ENCODE measurements at regions not wholly inside any gene's neighbourhood (a gene's known extent, or its start where the extent isn't known, plus 50 kb on each side); places are given as distances from the start of the nearest gene placed in this dataset.

- DNase-seq (ENCODE audit: low spot score) = no peak
Observed at GRCh38 chr7:110051372-110051771, 1039.6 kb upstream of the LRRN3 start.

- DNase-seq (ENCODE audit: low spot score) = no peak
Observed at GRCh38 chr7:110056331-110056730, 1034.6 kb upstream of the LRRN3 start.

- no peak for DNase-seq (ENCODE audit: low spot score)
Observed at GRCh38 chr7:110058401-110058800, 1032.5 kb upstream of the LRRN3 start.

- no peak for DNase-seq (ENCODE audit: low spot score)
Observed at GRCh38 chr7:110061387-110061786, 1029.5 kb upstream of the LRRN3 start.

GRCh38 chr7:110065121-110065520, 1025.8 kb upstream of the LRRN3 start:
- DNase-seq (ENCODE audit: low spot score) = no peak

- no peak for DNase-seq (ENCODE audit: low spot score)
Observed at GRCh38 chr7:110066843-110067242, 1024.1 kb upstream of the LRRN3 start.

- no peak for DNase-seq (ENCODE audit: low spot score)
Observed at GRCh38 chr7:110071192-110071591, 1019.7 kb upstream of the LRRN3 start.

GRCh38 chr7:110075450-110075849, 1015.5 kb upstream of the LRRN3 start:
- no peak for DNase-seq (ENCODE audit: low spot score)

- no peak for DNase-seq (ENCODE audit: low spot score)
Observed at GRCh38 chr7:110076194-110076593, 1014.7 kb upstream of the LRRN3 start.

GRCh38 chr7:110084181-110084807, 1006.6 kb upstream of the LRRN3 start:
- DNase-seq (ENCODE audit: low spot score) = no peak

- no peak for DNase-seq (ENCODE audit: low spot score)
Observed at GRCh38 chr7:110090110-110090820, 1000.7 kb upstream of the LRRN3 start.

GRCh38 chr7:110095372-110096052, 995.4 kb upstream of the LRRN3 start:
- DNase-seq (ENCODE audit: low spot score) = no peak

GRCh38 chr7:110104243-110104642, 986.7 kb upstream of the LRRN3 start:
- DNase-seq (ENCODE audit: low spot score) = no peak

- DNase-seq (ENCODE audit: low spot score) = no peak
Observed at GRCh38 chr7:110105307-110105706, 985.6 kb upstream of the LRRN3 start.

GRCh38 chr7:110105840-110106239, 985.1 kb upstream of the LRRN3 start:
- DNase-seq (ENCODE audit: low spot score) = no peak

- no peak for DNase-seq (ENCODE audit: low spot score)
Observed at GRCh38 chr7:110119883-110120581, 970.9 kb upstream of the LRRN3 start.

- DNase-seq (ENCODE audit: low spot score) = no peak
Observed at GRCh38 chr7:110129159-110129558, 961.8 kb upstream of the LRRN3 start.

GRCh38 chr7:110130669-110131068, 960.3 kb upstream of the LRRN3 start:
- DNase-seq (ENCODE audit: low spot score) = no peak

- no peak for DNase-seq (ENCODE audit: low spot score)
Observed at GRCh38 chr7:110131344-110131743, 959.6 kb upstream of the LRRN3 start.

- DNase-seq (ENCODE audit: low spot score) = no peak
Observed at GRCh38 chr7:110139056-110139455, 951.9 kb upstream of the LRRN3 start.

GRCh38 chr7:110142939-110143526, 947.9 kb upstream of the LRRN3 start:
- no peak for DNase-seq (ENCODE audit: low spot score)

- no peak for DNase-seq (ENCODE audit: low spot score)
Observed at GRCh38 chr7:110144599-110144998, 946.3 kb upstream of the LRRN3 start.

Data from AG08395 (cell line).